ENCODE measurements at regions not wholly inside any gene's neighbourhood (a gene's known extent, or its start where the extent isn't known, plus 50 kb on each side); places are given as distances from the start of the nearest gene placed in this dataset.

GRCh38 chr6:133693565-133693964 is 195.3 kb upstream of the TCF21 start:
- no peak for DNase-seq (ENCODE audit: low read depth in 2 of 2)

DNA sequence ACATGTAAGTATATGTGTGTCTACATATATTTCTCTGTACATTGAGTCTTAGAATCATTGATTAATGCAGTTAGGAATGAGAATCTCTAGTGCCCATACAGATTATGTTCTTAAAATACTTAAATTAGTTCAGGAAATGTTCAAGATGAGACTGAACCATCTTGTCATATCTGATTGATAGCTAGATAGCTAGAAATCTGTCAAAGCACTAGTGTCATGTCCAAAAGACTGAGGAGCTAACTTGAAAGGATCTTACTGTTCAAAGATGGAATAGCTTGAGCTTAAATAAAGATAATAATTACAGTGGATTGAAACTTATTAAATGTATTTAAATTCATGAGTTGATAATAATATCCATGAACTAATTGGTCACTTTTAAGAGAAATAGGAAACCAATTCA is 191.7 kb upstream of the TCF21 start:
- DNase-seq (ENCODE audit: low read depth in 2 of 2), result no peak

DNA sequence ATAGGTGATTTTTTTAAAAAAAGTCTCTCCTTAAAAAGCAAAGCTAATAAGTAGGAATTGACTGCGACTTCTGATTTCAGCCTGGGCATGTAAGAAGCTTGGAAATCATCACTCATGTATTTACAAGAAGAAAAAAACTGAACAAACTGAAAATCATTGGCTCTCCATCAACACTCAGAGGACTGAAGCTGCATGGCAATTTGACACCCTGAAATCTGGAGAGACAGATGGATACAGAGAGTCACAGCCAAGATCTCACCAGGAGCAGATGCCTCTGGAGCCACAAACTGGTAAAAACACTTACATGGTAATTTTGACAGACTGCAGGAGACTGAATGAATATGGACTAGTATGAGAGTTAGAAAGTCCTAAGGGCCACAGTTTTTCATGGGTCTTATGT is 191.2 kb upstream of the TCF21 start:
- peak; percentile 53 to 55 for DNase-seq (ENCODE audit: low read depth in 2 of 2)

- no peak for DNase-seq (ENCODE audit: low read depth in 2 of 2)
Observed at GRCh38 chr6:133698272-133698671, 190.6 kb upstream of the TCF21 start.

DNA sequence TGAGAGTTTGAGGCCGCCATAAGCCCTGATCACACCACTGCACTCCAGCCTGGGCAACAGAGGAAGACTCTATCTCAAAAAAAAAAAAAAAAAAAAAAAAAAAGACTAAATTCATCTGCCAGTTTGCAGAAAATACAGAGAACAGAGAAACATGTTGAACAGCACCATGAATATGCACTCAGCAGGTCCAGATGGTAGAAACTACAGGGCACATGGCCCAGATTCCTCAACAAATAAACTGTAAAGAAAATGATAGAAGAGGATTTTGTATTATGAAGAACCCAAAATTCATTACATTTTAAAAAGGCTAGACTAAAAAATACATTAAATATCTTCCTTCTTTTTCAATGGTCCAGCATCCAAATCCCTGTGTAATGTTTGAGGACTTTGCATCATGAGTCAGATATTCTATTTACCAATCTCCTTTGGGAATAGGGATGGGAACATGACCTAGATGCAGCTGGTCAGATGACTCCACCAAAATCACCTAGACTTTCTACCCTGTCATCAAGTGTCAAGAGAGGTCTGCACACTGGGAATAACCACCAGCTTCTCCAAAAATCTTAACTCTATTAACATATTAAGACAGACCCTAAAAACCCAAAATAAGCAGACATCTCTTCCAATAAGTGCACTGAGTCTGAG is 189.1 kb upstream of the TCF21 start:
- DNase-seq (ENCODE audit: low read depth in 2 of 2), result no peak

- DNase-seq (ENCODE audit: low read depth in 2 of 2), result no peak
Observed at GRCh38 chr6:133701633-133702331, 187.1 kb upstream of the TCF21 start.

DNA sequence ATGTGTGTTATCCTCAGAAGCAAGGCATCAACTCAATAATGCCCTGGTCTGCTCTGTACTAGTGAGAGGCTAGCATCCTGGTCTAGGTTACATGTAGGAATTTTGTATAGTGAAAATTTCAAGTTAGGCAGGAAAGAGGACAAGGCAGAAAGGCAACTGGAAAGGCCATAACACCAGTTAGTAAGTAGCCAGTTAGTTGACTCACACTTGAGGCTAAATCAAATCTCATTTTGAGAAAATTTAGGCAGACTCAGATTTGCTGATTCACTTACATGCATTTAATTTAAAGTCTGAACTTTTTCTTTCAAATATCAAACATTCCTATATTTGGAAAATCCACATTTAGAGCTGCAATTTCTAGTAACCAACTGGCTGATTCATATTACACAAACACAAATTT is 184.5 kb upstream of the TCF21 start:
- DNase-seq (ENCODE audit: low read depth in 2 of 2), result no peak

DNA sequence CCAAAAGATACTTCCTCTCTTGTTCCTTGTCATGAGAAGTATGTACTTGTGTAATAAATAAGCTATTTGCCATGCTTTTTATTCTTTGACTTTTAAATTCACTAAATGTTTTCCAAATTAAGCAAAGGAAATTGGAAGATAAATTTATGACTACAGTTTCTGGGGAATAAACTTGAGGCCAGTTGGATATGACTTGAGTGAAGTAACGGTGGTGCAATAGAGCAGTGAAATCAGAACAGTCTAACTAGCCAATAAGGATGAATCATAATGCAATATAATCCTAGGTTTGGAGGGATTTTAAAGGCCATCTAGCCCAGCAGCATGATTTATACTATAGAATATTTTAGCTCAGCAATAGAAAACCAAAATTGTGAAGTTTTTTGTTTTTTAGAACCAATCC is 183.8 kb upstream of the TCF21 start:
- peak; percentile 86 to 87 for DNase-seq (ENCODE audit: low read depth in 2 of 2)

- DNase-seq (ENCODE audit: low read depth in 2 of 2), result no peak
Observed at GRCh38 chr6:133705731-133706130, 183.2 kb upstream of the TCF21 start.

- peak; percentile 93 to 94 for DNase-seq (ENCODE audit: low read depth in 2 of 2)
Observed at GRCh38 chr6:133707456-133707855, 181.5 kb upstream of the TCF21 start.

DNA sequence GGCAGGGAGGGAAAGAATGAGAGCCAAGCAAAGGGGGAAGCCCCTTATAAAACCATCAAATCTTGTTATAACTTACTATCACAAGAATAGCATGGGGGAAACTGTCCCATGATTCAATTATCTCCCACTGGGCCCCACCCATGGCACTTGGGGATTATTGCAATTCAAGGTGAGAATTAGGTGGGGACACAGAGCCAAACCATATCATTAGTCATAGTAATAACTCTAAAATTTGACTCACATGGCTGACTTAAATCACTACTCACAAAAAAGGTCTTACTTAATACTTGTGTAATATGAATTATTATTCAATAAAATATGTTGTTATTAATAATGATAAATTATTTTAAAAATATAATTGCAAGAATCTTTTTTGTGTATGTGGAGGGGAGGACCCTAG is 178.1 kb upstream of the TCF21 start:
- DNase-seq (ENCODE audit: low read depth in 2 of 2), result no peak

DNA sequence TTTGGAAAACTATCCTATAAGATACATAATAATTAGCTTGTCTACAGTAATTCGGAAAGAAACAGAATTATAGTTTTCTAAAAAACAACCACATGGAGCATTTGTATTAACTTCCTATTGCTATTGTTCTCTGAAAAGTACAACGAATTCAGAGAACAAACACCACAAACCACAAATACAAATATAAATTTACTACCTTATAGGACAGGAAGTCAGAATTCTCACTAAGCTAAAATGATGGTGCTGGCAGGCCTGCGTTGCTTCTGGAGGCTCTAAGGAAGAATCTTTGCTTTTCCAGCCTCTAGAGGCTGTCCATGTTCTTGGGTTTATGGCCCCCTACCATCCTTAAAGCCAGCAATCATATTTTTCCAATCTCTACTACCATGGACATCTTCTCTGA is 173.6 kb upstream of the TCF21 start:
- no peak for DNase-seq (ENCODE audit: low read depth in 2 of 2)

- peak; percentile 51 to 55 for DNase-seq (ENCODE audit: low read depth in 2 of 2)
Observed at GRCh38 chr6:133724726-133725125, 164.2 kb upstream of the TCF21 start.

DNA sequence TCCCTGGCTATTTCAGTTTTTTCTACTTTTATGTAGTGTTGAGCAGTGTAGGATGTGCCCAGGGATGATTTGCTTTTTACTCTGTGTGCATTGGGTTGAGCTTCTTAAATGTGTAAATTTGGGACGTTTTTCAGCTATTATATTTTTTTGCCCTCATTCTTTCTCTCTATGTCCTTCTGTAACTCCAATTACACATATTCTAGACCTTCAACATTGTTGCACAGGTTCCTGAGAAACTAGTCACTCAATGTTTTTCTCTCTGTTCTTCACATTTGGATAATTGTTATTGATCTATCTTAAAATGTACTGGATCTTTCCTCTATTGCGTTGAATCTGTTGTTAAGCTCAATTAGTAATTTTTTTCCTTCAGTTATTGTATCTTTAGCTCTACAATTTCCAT is 162.7 kb upstream of the TCF21 start:
- no peak for DNase-seq (ENCODE audit: low read depth in 2 of 2)

DNA sequence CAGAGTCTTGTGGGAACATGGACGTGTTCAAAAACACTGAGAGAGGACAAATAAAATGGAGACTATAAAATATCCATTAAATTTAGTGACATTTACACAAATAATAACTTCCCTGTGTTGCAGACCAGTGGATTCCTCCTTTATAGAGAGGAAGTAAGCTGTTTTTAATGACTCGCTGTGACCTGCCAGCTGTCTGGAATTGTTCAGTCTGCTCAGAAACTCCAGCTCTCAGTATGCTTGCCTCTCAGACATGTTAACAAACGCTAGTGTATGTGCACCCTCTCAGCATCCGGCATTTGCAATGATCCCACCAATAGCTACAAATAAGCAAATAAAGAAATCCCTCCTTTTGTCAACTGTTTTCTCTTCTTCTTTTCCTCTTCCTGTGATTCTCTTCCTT is 158.0 kb upstream of the TCF21 start:
- DNase-seq (ENCODE audit: low read depth in 2 of 2), result no peak

DNA sequence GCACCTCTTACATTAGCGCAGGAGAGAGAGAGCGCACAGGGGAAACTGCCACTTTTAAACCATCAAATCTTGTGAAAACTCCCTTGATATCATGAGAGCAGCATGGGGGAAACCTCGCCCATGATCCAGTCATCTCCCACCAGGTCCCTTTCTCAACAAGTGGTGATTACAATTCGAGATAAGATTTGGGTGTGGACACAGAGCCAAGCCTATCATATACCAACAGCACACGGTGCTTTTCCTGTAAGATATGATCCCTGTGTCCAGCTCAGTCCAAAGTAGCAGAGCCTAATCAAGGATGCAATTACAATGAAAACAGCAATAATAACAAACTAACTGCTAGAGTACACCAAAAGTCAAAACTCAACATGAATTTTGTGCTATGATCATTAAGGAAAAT is 148.7 kb upstream of the TCF21 start:
- no peak for DNase-seq (ENCODE audit: low read depth in 2 of 2)

DNA sequence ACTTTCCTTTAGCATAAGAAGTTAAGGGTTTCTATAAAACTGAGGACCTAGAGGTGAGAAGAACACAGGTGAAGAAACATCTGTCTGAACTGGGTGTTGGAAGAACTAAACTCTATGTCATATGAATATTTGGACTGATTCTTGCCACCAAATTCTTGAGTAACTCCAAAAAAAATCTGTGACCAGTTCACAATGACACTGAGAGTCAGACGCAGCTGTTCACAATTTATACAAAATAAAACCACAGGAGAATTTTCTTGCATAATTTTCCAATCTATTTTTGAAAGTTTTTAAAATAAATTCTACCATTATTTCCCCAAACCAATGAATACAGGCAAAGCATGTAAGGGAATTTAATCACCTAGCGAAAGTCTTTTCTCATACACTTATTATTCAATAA is 148.1 kb upstream of the TCF21 start:
- no peak for DNase-seq (ENCODE audit: low read depth in 2 of 2)

- DNase-seq (ENCODE audit: low read depth in 2 of 2), result no peak
Observed at GRCh38 chr6:133741375-133741861, 147.5 kb upstream of the TCF21 start.

GRCh38 chr6:133743621-133744020 is 145.3 kb upstream of the TCF21 start:
- no peak for DNase-seq (ENCODE audit: low read depth in 2 of 2)

DNA sequence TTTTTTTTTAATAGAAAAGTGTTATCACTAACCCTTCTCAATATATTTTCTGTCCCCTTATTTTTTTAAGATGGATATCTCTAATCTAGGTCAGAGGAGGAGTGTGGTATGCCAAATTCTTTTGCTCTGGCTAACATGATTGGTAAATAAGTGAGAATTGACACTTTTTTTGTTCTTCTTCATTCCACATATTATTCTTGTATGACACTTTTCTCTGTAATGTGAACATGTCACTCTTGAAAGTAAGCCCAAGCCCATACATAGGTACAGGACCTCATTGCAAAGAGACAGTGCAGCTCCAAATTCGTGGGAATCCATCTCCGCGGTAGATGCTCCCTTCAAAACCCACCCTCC is 142.5 kb upstream of the TCF21 start:
- no peak for DNase-seq (ENCODE audit: low read depth in 2 of 2)

- DNase-seq (ENCODE audit: low read depth in 2 of 2), result no peak
Observed at GRCh38 chr6:133748628-133749027, 140.3 kb upstream of the TCF21 start.

- no peak for DNase-seq (ENCODE audit: low read depth in 2 of 2)
Observed at GRCh38 chr6:133749427-133749826, 139.5 kb upstream of the TCF21 start.

GRCh38 chr6:133752129-133752528 is 136.8 kb upstream of the TCF21 start:
- DNase-seq (ENCODE audit: low read depth in 2 of 2), result no peak

DNA sequence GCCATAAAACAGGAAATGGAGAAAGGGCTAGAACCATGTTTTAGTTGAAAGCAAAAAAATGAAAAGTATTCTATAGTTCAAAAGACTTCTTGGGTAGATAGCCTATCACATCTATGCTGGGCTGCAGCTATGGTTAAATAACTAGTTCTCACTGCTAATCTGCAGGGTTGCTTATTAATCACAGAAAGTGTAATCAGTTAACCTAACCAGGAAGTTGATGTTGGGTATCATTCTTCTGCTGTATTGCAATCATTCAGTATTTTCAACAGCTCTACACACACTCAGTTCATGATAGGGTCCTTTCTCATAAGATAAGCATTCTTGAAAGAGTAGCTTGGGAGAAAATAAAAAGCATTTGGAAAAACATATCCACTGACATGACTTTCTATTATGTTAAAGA is 135.2 kb upstream of the TCF21 start:
- DNase-seq (ENCODE audit: low read depth in 2 of 2), result no peak
